ENCODE measurements at regions not wholly inside any gene's neighbourhood (a gene's known extent, or its start where the extent isn't known, plus 50 kb on each side); places are given as distances from the start of the nearest gene placed in this dataset.

DNA sequence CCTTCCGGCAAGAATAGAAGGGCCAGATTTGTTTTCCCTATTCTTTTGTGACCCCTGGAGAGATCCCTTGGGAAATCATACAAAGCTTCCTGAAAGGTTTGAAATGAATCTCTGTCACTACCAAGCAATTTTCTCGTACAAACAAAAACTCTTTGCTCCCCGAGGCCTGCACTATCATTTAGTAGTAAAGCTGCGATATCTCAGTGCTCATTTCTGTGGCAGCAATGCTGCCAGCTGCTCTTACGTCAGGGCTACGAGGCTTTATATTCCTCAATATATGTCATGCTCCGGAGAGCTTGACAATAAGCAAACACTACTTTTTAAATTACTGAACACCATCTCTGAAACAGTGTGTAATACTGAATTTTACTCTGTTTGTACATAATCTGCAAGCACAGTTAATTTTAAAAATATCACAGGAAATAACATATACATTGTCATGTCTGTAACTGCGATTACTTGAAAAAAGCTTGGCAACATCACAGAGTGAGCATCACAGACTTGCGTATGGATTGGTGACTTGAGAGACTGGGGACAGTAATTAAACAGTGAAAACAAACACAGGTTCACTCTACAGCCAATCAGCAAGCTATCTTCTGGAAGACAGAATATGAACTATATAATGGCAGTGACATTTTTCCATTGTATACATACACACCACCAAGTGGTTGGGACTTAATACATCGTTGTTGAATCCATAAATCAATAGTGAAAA lies 403.3 kb upstream of the NETO1 start:
- no peak for TF ChIP-seq CTCF (IDR thresholded peaks at IDR 0.05)
- no peak for TF ChIP-seq POLR2A (IDR thresholded peaks at IDR 0.05; ENCODE audit: low read depth)
- TF ChIP-seq POLR2AphosphoS5 (IDR thresholded peaks at IDR 0.05) = no peak
